Activated CD4-positive, alpha-beta T cell treated with anti-CD3 and anti-CD28 coated beads, Interleukin-10, Interleukin-2, amounts not matched to agents 100 ng/mL and 50 ng/mL, durations not matched to agents 16 hours and 8 hours (primary cell): ENCODE measurements at regions not wholly inside any gene's neighbourhood (a gene's known extent, or its start where the extent isn't known, plus 50 kb on each side); places are given as distances from the start of the nearest gene placed in this dataset.

Experiments
- DNase-seq: peaks from one replicate; pipeline ENCODE4 v3.0.0-alpha.2; 2020

- no peak for DNase-seq
These were observed 177.3 kb upstream of the ARL4C start for GRCh38 chr2:234673961-234674759.

DNA sequence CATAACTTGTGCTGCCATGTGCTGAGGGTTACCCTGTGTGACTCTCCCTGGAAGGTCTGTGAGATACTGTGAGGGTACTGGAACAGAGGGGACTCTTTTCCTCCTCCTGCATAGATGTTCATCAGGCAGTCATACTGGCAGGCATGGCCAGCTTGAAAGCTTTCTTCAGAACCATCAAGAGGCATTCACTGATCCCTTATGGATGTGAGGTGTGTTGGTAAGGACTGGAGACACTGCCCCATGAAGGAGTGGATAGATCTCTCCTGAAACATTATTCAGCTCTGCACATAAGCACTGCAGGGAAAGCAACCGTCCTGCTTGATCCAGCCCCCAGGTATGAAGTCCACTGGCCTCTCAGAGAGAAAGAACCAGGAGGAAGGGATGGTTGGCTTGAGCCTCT lies 176.6 kb upstream of the ARL4C start:
- DNase-seq = no peak

DNA sequence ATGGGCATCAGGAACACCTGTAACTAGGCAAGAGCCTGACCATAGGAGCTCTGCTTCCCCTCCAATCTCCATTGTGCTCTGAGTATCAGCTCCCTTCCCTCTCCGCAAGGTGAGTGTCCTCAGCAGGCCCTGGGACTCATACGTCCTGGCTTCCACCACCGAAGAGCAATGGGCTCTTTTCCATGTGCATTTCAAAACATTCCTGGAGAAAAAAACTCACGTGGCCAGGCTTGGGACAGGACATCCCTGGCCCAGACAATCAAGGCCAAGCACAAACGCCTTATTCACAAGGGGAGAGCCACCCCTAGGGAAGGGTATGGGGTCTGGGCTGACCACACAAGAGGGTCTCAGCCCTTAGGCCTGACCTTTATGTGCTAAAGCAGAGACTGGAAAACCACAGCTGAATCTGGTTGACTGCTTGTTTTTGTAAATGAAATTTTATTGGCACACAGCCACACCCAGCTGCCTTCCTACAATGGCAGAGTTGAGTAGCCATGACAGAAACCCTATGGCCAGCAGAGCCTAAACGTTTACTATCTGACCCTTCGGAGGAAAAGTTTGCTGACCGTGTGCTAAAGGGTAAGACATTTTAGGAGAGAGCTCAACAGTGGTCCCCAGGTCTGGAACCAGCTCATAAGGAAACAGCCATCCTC lies 175.7 kb upstream of the ARL4C start:
- no peak for DNase-seq

DNA sequence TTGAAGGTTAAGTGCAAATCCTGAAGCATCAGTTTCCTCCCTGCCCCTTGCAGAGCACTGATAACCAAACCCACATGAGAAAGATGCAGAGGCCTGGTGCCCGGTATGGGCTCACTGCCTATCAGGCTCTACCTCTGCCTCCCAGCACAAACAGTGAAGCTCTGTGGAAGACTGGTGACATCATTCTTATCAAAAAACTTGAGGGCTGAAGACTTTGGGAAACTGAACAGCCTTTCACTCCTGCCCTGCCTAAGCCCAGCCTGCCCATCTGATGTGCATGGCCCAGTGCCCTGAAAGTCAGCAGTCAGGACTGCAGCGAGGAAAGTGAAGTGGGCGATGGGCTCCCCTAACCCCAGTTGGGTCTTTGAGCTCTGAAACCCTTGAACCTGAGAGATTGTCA lies 174.8 kb upstream of the ARL4C start:
- DNase-seq = no peak

- no peak for DNase-seq
These were observed 174.3 kb upstream of the ARL4C start for GRCh38 chr2:234671231-234671630.

DNA sequence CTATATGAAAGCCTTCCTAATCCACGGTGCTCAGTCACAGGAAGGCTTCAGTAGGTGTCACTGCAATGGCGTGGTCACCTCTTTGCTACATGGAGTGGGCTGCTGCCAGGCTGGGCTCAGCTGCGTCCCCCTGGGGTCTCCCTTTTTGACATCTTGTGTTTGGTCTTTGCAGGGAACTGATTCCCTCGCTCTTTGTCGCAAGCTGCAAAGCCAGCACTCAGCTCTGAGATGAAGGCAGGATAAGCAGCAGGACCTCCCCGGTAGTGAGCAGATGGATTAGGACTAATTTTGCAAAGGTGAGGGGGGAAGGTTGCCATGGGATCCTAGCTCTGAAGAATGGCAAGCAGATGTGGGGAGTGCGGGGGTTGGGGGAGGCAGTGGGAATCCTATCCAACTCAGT lies 173.9 kb upstream of the ARL4C start:
- DNase-seq = no peak

DNA sequence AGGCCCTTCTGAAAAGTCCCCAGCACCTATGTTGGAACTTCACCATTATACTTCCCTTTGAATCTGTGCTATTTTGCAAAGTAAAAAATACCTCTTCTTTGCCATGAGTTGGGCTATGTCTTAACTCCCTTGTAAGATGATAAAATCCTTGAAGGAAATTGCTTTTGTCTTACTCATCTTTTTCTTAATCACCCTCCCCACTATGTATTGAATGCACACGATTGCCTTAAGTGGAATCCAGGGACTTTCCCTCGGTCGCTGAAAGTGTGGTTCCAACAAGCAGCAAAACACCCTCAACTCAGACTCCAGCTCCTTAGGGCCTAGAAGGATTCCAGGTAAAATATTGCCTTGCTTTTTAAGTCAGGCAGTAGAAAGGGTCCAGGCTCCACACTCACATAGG lies 173.2 kb upstream of the ARL4C start:
- no peak for DNase-seq

- DNase-seq = no peak
These were observed 172.7 kb upstream of the ARL4C start for GRCh38 chr2:234669621-234670020.

DNA sequence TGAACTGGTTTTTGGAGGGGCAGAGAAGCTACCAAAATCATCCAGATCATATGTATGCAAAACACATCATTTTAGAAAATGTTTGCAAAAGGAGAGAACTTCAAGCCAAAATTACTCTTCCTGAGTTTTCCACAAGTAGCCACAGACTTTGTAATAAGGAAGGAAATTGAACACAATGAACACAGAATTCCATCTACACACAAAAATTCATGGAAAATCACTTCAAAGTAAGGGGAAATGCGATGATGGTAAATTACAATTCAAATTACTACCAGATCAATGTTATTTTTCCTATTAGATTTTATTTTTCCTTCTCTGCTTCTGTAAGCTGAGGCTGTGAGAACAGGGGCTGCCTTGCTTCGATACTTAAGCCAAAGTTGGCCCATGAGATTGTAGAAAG lies 172.1 kb upstream of the ARL4C start:
- no peak for DNase-seq

GRCh38 chr2:234666911-234667310 lies 170.0 kb upstream of the ARL4C start:
- no peak for DNase-seq

DNA sequence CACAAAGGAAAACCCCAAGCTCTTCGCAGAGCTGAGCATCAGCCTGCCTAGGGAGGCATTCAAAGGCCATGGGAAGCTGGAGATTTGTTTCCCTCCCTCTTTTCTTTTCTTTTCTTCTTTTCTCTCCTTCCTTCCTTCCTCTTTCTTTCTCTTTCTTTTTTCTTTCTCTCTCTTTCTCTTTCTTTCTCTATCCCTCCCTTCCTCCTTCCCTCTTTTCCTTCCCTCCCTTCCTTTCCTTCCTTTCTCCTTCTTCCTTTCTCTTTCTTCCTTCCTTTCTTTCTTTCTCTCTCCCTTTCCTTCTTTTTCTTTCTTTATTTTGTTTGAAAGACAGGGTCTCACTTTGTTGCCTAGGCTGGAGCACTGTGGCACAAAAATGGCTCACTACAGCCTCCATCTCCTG lies 168.4 kb upstream of the ARL4C start:
- no peak for DNase-seq

GRCh38 chr2:234661849-234662248 lies 165.0 kb upstream of the ARL4C start:
- no peak for DNase-seq

DNA sequence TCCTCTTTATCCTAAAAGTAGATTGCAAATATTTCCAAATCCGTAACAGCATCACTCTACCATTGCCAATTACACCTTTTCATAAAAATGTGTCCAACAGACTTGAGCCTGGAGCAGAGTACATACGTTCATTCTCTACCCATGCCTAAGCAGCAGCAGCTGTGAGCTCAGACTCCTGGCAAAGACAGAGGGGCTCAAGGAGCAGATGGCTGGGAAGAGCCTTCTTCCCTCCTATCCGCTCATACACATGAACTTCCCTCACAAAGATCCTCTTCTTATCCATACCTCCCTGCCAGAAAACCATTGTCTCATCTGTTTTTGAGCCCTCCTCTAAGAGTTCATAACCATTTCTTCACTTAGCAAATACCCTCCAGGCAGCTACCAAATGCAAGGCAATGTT lies 164.3 kb upstream of the ARL4C start:
- DNase-seq = no peak

DNA sequence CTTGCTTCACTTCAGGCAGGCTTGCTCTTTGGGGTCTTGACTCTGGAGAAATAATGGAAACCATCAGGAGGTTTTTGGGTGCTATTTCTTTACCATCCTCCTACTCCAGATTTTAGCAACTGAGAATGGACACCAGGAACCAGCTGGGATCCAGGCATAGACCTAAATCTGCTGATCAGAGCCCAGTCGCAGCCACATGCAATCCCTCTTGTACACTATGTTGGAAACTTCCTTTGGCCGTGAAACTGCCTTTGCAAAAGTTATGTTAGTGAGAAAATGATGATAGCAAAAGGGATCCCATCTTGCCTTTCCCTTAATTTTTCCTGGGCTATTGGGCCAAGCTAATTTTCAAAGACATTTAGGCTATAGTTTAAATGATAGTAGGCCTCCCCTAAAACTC lies 158.8 kb upstream of the ARL4C start:
- no peak for DNase-seq

GRCh38 chr2:234650911-234651310 lies 154.0 kb upstream of the ARL4C start:
- DNase-seq = no peak

GRCh38 chr2:234649951-234650350 lies 153.1 kb upstream of the ARL4C start:
- DNase-seq = no peak

- DNase-seq = no peak
These were observed 146.5 kb upstream of the ARL4C start for GRCh38 chr2:234643407-234643806.

DNA sequence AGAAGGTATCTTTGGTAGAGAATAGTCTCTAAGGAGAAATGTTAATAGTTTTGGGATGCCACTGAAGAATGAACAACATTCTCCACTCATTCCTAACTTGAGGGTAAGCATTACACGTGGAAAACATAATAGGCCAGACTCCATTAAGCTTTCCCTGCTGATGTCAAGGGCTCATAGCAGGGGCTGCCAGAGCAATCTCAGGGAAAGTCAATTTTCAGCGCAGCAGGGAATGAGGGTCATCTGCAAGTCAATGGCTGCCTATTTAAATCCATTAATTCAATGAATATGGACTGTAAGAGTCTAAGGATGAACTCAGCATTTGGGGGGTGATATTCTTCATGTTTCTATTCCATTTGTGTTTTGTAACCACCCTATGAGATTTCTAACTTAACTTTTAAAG lies 144.2 kb upstream of the ARL4C start:
- DNase-seq = no peak

GRCh38 chr2:234640657-234641056 lies 143.8 kb upstream of the ARL4C start:
- no peak for DNase-seq

DNA sequence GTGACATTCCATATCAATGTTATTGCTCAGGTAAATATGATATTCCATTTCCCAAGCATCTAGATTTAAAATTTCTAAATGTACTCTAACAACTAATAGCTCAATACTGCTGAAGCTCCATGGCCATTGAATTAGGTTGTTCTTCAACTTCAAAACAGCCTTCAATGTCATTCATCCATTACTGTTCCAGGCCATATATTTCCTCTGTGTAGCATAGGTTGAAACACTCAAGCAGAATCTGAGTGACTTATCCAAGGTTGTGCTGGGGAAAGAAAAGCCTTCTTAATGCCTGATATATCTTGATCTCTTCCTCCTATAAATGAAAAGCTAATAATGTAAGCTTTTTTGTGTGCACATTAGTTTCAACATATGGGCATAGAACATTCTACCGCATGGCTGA lies 142.1 kb upstream of the ARL4C start:
- no peak for DNase-seq

- DNase-seq = no peak
These were observed 138.4 kb upstream of the ARL4C start for GRCh38 chr2:234635284-234635683.

- no peak for DNase-seq
These were observed 136.8 kb upstream of the ARL4C start for GRCh38 chr2:234633581-234634230.

DNA sequence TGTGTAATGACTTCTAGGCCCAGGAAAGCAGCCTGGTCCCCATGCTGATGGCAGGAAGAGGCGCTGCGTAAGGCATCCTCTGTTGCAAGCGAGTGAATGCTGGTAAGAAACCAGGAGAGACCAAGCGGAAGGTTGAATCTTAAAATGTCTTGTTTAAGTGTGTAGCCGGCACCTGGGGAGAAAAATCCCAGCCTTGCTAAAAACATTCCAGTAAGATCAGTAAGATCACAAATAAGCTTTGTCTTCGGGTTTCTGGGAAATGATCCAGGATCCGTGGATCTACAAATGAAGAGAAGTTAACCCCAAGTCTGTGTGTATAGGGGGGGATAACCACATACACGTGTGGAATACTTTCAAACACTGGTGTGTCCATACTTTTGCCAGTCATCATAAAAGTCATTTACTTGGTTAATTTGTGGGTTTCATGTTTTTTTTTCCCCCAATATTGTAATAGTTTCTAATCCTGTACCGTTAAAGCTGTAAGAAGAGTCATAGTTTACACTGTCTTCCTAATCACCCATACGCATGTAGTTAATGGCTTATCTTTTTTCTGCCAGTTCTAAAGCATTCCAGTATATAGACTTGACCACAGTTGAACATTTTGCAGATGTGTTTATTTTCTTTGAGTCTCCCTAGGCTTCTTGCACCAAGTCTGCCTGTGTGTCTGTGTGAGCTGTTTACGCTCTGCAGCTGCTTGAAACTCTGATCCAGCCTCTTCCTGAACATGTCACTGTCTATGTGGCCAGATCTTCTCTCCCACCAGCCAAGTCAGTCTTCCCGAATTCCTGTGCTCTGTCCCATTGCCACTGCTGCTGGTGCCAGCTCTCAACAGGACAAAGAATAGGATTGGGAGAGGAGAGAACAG lies 135.9 kb upstream of the ARL4C start:
- DNase-seq = no peak
